HEK293 (cell line): ENCODE measurements at regions not wholly inside any gene's neighbourhood (a gene's known extent, or its start where the extent isn't known, plus 50 kb on each side); places are given as distances from the start of the nearest gene placed in this dataset.

Experiments used
- CTCF ChIA-PET: fragments of 350-600 bp; formaldehyde crosslinking; extraction: SDS; loops from one replicate; lab custom pipeline; 2021; ENCODE audit warnings: antibody characterized with exemption; lab: Yijun Ruan, JAX
- POLR2A ChIA-PET: fragments of 300-600 bp; formaldehyde crosslinking; extraction: SDS; loops from one replicate; lab custom pipeline; 2020; ENCODE audit warnings: antibody characterized with exemption, inconsistent platforms; lab: Yijun Ruan, JAX
- H3K27ac ChIP-seq: fragments of 200-500 bp; sonication (Bioruptor generic); 2 replicates; pipeline ENCODE4 v1.5.1; 2014; ENCODE audit warnings: low read depth, low read length, control low read depth, inconsistent platforms; ENCODE audit errors: extremely low read depth
- H3K36me3 ChIP-seq, 2 experiments: fragments of 200-500 bp in 1 of 2; sonication (Bioruptor generic) in 1 of 2; 1 replicate in 1 of 2; 2 replicates in 1 of 2; pipeline ENCODE4 v1.5.1; 2014 to 2017; ENCODE audit warnings: inconsistent platforms in 2 of 2, low read length in 2 of 2; ENCODE audit not compliant: control insufficient read depth in 2 of 2, insufficient read depth in 1 of 2
- H3K4me1 ChIP-seq: fragments of 200-500 bp; sonication (Bioruptor generic); 2 replicates; pipeline ENCODE4 v1.5.1; 2014; ENCODE audit warnings: mild to moderate bottlenecking, low read length, inconsistent platforms; ENCODE audit not compliant: control insufficient read depth, insufficient read depth
- H3K4me3 ChIP-seq: 2 replicates; pipeline ENCODE4 v1.5.1; 2011; ENCODE audit warnings: low read depth, mild to moderate bottlenecking, control low read depth, low read length, moderate library complexity
- H3K9me3 ChIP-seq: fragments of 200-500 bp; sonication (Bioruptor generic); 2 replicates; pipeline ENCODE4 v1.5.1; 2014; ENCODE audit warnings: low read depth, low read length, inconsistent platforms; ENCODE audit not compliant: control insufficient read depth, insufficient read depth
- FEZF1 ChIP-seq: fragments of 450-650 bp; formaldehyde crosslinking; IDR thresholded peaks from 2 replicates; pipeline ENCODE4 v1.5.1; 2016; ENCODE audit warnings: missing biosample characterization, missing genetic modification characterization
- GFI1B ChIP-seq: fragments of 450-650 bp; formaldehyde crosslinking; IDR thresholded peaks from 2 replicates; pipeline ENCODE4 v1.5.1; 2016; ENCODE audit warnings: missing biosample characterization, missing genetic modification characterization
- GLIS1 ChIP-seq: fragments of 450-650 bp; formaldehyde crosslinking; IDR thresholded peaks from 2 replicates; pipeline ENCODE4 v1.5.1; 2016; ENCODE audit warnings: missing biosample characterization, missing genetic modification characterization
- IKZF3 ChIP-seq: fragments of 450-650 bp; IDR thresholded peaks from 2 replicates; pipeline ENCODE4 v1.5.0; 2018; ENCODE audit warnings: missing biosample characterization, mild to moderate bottlenecking, missing genetic modification characterization, moderate library complexity
- KLF17 ChIP-seq: fragments of 450-650 bp; formaldehyde crosslinking; IDR thresholded peaks from 2 replicates; pipeline ENCODE4 v1.5.1; 2016; ENCODE audit warnings: missing biosample characterization, missing genetic modification characterization
- KLF8 ChIP-seq: fragments of 450-650 bp; formaldehyde crosslinking; IDR thresholded peaks from 2 replicates; pipeline ENCODE4 v1.5.1; 2016; ENCODE audit warnings: missing biosample characterization, missing genetic modification characterization
- PRDM2 ChIP-seq: fragments of 450-650 bp; formaldehyde crosslinking; IDR thresholded peaks from 2 replicates; pipeline ENCODE4 v1.5.1; 2016; ENCODE audit warnings: missing biosample characterization, missing genetic modification characterization, borderline replicate concordance
- YY1 ChIP-seq: fragments of 450-650 bp; formaldehyde crosslinking; IDR thresholded peaks from 2 replicates; pipeline ENCODE4 v1.5.1; 2018; ENCODE audit warnings: missing biosample characterization, missing genetic modification characterization
- ZIC2 ChIP-seq: fragments of 450-650 bp; formaldehyde crosslinking; IDR thresholded peaks from 2 replicates; pipeline ENCODE4 v1.5.1; 2016; ENCODE audit warnings: missing biosample characterization, missing genetic modification characterization
- ZNF140 ChIP-seq: fragments of 450-650 bp; formaldehyde crosslinking; IDR thresholded peaks from 2 replicates; pipeline ENCODE4 v1.5.1; 2016; ENCODE audit warnings: missing biosample characterization, missing genetic modification characterization
- ZNF223 ChIP-seq: fragments of 450-650 bp; formaldehyde crosslinking; IDR thresholded peaks from 2 replicates; pipeline ENCODE4 v1.5.1; 2016; ENCODE audit warnings: missing biosample characterization, missing genetic modification characterization
- ZNF239 ChIP-seq: fragments of 450-650 bp; formaldehyde crosslinking; IDR thresholded peaks from 2 replicates; pipeline ENCODE4 v1.5.1; 2016; ENCODE audit warnings: missing biosample characterization, missing genetic modification characterization
- ZNF24 ChIP-seq: fragments of 450-650 bp; formaldehyde crosslinking; IDR thresholded peaks from 2 replicates; pipeline ENCODE4 v1.5.1; 2016; ENCODE audit warnings: missing biosample characterization, missing genetic modification characterization
- ZNF292 ChIP-seq: fragments of 450-650 bp; formaldehyde crosslinking; IDR thresholded peaks from 2 replicates; pipeline ENCODE4 v1.5.1; 2016; ENCODE audit warnings: low read depth, missing biosample characterization, missing genetic modification characterization, borderline replicate concordance
- ZNF350 ChIP-seq: fragments of 450-650 bp; formaldehyde crosslinking; IDR thresholded peaks from 2 replicates; pipeline ENCODE4 v1.5.0; 2017; ENCODE audit warnings: missing biosample characterization, mild to moderate bottlenecking, missing genetic modification characterization
- ZNF37A ChIP-seq: fragments of 450-650 bp; IDR thresholded peaks from 2 replicates; pipeline ENCODE4 v1.5.1; 2018; ENCODE audit warnings: missing biosample characterization, missing genetic modification characterization
- ZNF473 ChIP-seq: fragments of 450-650 bp; formaldehyde crosslinking; IDR thresholded peaks from 2 replicates; pipeline ENCODE4 v1.5.1; 2017; ENCODE audit warnings: missing biosample characterization, missing genetic modification characterization
- ZNF514 ChIP-seq: fragments of 450-650 bp; formaldehyde crosslinking; IDR thresholded peaks from 2 replicates; pipeline ENCODE4 v1.5.1; 2016; ENCODE audit warnings: missing biosample characterization, missing genetic modification characterization
- ZNF658 ChIP-seq: fragments of 450-650 bp; formaldehyde crosslinking; IDR thresholded peaks from 2 replicates; pipeline ENCODE4; 2016; ENCODE audit warnings: missing biosample characterization, missing genetic modification characterization
- ZNF670 ChIP-seq: fragments of 450-650 bp; formaldehyde crosslinking; IDR thresholded peaks from 2 replicates; pipeline ENCODE4 v1.5.1; 2016; ENCODE audit warnings: missing biosample characterization, missing genetic modification characterization, low read depth
- ZSCAN4 ChIP-seq: fragments of 450-650 bp; formaldehyde crosslinking; IDR thresholded peaks from 2 replicates; pipeline ENCODE4 v1.5.1; 2017; ENCODE audit warnings: missing biosample characterization, missing genetic modification characterization
- TF ChIP-seq, protein P1 (sequence below): fragments of 450-650 bp; formaldehyde crosslinking; IDR thresholded peaks from 2 replicates; pipeline ENCODE4 v1.5.1; 2017; ENCODE audit warnings: missing biosample characterization, mild to moderate bottlenecking, missing genetic modification characterization, moderate library complexity
- TF ChIP-seq, protein P2 (sequence below): fragments of 450-650 bp; formaldehyde crosslinking; IDR thresholded peaks from 2 replicates; pipeline ENCODE4 v1.5.1; 2017; ENCODE audit warnings: missing biosample characterization, missing genetic modification characterization
- TF ChIP-seq, protein P3 (sequence below): fragments of 450-650 bp; formaldehyde crosslinking; IDR thresholded peaks from 2 replicates; pipeline ENCODE4 v1.5.1; 2016; ENCODE audit warnings: missing biosample characterization, missing genetic modification characterization

DNA sequence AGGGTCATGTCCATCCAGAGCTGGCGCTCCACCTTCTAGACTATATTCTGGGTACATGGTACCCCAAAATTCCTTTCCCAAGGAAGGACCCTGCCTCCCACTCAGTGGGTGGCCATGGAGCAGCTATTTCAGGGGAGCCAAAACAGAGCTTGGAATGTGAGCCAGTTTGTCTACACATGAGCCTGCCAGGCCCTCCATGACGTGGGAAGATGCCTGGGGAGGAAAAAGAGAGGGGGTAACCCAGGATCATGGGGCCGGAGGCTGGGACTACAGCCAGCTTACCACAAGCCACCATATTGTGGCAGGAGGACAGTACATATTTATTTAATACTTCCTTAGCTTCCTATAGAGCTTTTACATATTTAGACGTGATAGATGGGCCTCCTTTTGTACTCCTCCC lies 414.7 kb upstream of the TNP1 start:
- Histone ChIP-seq H3K9me3 (no peaks in the 10 kb centered on the region), H3K36me3 (no peaks in the 10 kb centered on the region), H3K4me1 (no peaks in the 10 kb centered on the region), H3K27ac (no peak overlapping the region), H3K4me3 (no peak overlapping the region)
- CTCF ChIA-PET = interaction anchor here (0.9 to 1.3 kb wide), 2 partner anchors 132 to 577 kb away, joined by 4 read pairs; no protein-coding TSS in a partner anchor
- TF ChIP-seq IKZF3 (tag by site-specific recombination) (no peak), ZNF350 (tag by site-specific recombination) (no peak), ZNF24 (no peak), PRDM2 (tag by site-specific recombination) (no peak), ZIC2 (tag by site-specific recombination) (no peak), KLF8 (no peak), ZNF670 (no peak), YY1 (no peak), GLIS1 (tag by site-specific recombination) (no peak), ZNF514 (tag by site-specific recombination) (no peak), FEZF1 (no peak), ZNF37A (tag by site-specific recombination) (no peak), ZNF223 (tag by site-specific recombination) (no peak)
- TF ChIP-seq, protein P1, sequence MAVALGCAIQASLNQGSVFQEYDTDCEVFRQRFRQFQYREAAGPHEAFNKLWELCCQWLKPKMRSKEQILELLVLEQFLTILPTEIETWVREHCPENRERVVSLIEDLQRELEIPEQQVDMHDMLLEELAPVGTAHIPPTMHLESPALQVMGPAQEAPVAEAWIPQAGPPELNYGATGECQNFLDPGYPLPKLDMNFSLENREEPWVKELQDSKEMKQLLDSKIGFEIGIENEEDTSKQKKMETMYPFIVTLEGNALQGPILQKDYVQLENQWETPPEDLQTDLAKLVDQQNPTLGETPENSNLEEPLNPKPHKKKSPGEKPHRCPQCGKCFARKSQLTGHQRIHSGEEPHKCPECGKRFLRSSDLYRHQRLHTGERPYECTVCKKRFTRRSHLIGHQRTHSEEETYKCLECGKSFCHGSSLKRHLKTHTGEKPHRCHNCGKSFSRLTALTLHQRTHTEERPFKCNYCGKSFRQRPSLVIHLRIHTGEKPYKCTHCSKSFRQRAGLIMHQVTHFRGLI (tag by site-specific recombination) = no peak
- TF ChIP-seq, protein P2, sequence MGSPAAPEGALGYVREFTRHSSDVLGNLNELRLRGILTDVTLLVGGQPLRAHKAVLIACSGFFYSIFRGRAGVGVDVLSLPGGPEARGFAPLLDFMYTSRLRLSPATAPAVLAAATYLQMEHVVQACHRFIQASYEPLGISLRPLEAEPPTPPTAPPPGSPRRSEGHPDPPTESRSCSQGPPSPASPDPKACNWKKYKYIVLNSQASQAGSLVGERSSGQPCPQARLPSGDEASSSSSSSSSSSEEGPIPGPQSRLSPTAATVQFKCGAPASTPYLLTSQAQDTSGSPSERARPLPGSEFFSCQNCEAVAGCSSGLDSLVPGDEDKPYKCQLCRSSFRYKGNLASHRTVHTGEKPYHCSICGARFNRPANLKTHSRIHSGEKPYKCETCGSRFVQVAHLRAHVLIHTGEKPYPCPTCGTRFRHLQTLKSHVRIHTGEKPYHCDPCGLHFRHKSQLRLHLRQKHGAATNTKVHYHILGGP (tag by site-specific recombination) = no peak
- POLR2A ChIA-PET = no interaction called here

DNA sequence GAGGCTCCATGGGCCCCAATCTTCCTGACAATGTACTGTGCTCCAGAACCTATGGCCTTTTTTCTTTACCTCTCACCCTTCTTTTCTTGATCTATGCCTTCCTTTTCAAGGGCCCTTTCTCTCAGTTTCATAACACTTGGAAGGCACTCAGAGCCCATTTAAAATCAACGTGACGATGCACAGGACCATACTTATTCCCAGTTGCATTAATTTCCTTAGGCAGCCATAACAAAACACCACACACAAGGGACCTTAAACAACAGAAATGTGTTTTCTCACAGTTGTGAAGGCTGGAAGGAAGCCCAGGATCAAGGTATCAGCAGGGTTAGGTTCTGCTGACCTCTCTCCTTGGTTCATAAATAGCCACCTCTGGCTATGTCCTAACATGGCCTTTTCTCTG lies 414.0 kb upstream of the TNP1 start:
- CTCF ChIA-PET = interaction anchor here (1.3 kb wide), 1 partner anchor 131 kb away, joined by 4 read pairs; no protein-coding TSS in a partner anchor
- Histone ChIP-seq H3K27ac (no peak overlapping the region), H3K9me3 (no peaks in the 10 kb centered on the region), H3K4me1 (no peaks in the 10 kb centered on the region), H3K36me3 (no peaks in the 10 kb centered on the region), H3K4me3 (no peak overlapping the region)
- POLR2A ChIA-PET = no interaction called here
- TF ChIP-seq ZNF473 (tag by site-specific recombination) (no peak), ZNF292 (tag by site-specific recombination) (no peak), ZNF239 (no peak), KLF17 (no peak), ZNF140 (tag by site-specific recombination) (no peak), ZNF658 (tag by site-specific recombination) (no peak), ZSCAN4 (tag by site-specific recombination) (no peak), GFI1B (tag by site-specific recombination) (no peak)
- TF ChIP-seq, protein P3, sequence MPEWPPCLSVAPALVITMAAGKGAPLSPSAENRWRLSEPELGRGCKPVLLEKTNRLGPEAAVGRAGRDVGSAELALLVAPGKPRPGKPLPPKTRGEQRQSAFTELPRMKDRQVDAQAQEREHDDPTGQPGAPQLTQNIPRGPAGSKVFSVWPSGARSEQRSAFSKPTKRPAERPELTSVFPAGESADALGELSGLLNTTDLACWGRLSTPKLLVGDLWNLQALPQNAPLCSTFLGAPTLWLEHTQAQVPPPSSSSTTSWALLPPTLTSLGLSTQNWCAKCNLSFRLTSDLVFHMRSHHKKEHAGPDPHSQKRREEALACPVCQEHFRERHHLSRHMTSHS (tag by site-specific recombination) = no peak
